ENCODE measurements at regions not wholly inside any gene's neighbourhood (a gene's known extent, or its start where the extent isn't known, plus 50 kb on each side); places are given as distances from the start of the nearest gene placed in this dataset.

GRCh38 chr13:56886398-56886797, 254.3 kb upstream of the PRR20A start:
- Mint-ChIP-seq H3K4me3 (ENCODE audit: unreplicated experiment) (no peak overlapping the region), H3K36me3 (ENCODE audit: insufficient read depth, unreplicated experiment) (no peaks in the 10 kb centered on the region), H3K9me3 (ENCODE audit: unreplicated experiment) (no peaks in the 10 kb centered on the region), H3K27me3 (ENCODE audit: insufficient read depth, unreplicated experiment) (no peaks in the 10 kb centered on the region), H3K27ac (ENCODE audit: low read depth, unreplicated experiment) (no peak overlapping the region), H3K4me1 (ENCODE audit: insufficient read depth, unreplicated experiment) (no peaks in the 10 kb centered on the region)
- no peak for DNase-seq (ENCODE audit: unreplicated experiment)
- ChIA-PET CTCF (no interaction called here), POLR2A (no interaction called here)
- intact Hi-C loops (cut with micrococcal nuclease), result no loop called here
- TF ChIP-seq CTCF (IDR thresholded peaks at IDR 0.05; ENCODE audit: unreplicated experiment), result no peak
- no TSS peak for BruUV-seq (replicated peaks)

- Mint-ChIP-seq H3K9me3 (ENCODE audit: unreplicated experiment) (no peaks in the 10 kb centered on the region), H3K27ac (ENCODE audit: low read depth, unreplicated experiment) (no peak overlapping the region), H3K4me3 (ENCODE audit: unreplicated experiment) (no peak overlapping the region), H3K27me3 (ENCODE audit: insufficient read depth, unreplicated experiment) (no peaks in the 10 kb centered on the region), H3K4me1 (ENCODE audit: insufficient read depth, unreplicated experiment) (no peaks in the 10 kb centered on the region), H3K36me3 (ENCODE audit: insufficient read depth, unreplicated experiment) (no peaks in the 10 kb centered on the region)
- intact Hi-C loops (cut with micrococcal nuclease), result no loop called here
- BruUV-seq (replicated peaks), result no TSS peak
- POLR2A ChIA-PET, result no interaction called here
- CTCF ChIA-PET, result no interaction called here
- TF ChIP-seq CTCF (IDR thresholded peaks at IDR 0.05; ENCODE audit: unreplicated experiment), result no peak
- no peak for DNase-seq (ENCODE audit: unreplicated experiment)
Measured at GRCh38 chr13:56888455-56888854, 252.3 kb upstream of the PRR20A start.

GRCh38 chr13:56893843-56894242, 246.9 kb upstream of the PRR20A start:
- no peak overlapping the region for H3K4me3 Mint-ChIP-seq (ENCODE audit: unreplicated experiment)
- POLR2A ChIA-PET, result interaction anchor here (0.7 kb wide), 1 partner anchor 143 kb away, joined by 3 read pairs; no protein-coding TSS in a partner anchor
- H3K4me1 Mint-ChIP-seq (ENCODE audit: insufficient read depth, unreplicated experiment), result no peaks in the 10 kb centered on the region
- no peak for DNase-seq (ENCODE audit: unreplicated experiment)
- no peak overlapping the region for H3K27ac Mint-ChIP-seq (ENCODE audit: low read depth, unreplicated experiment)
- no peaks in the 10 kb centered on the region for H3K36me3 Mint-ChIP-seq (ENCODE audit: insufficient read depth, unreplicated experiment)
- no peaks in the 10 kb centered on the region for H3K9me3 Mint-ChIP-seq (ENCODE audit: unreplicated experiment)
- BruUV-seq (replicated peaks), result no TSS peak
- no peak for TF ChIP-seq CTCF (IDR thresholded peaks at IDR 0.05; ENCODE audit: unreplicated experiment)
- CTCF ChIA-PET, result no interaction called here
- intact Hi-C loops (cut with micrococcal nuclease), result no loop called here
- H3K27me3 Mint-ChIP-seq (ENCODE audit: insufficient read depth, unreplicated experiment), result no peaks in the 10 kb centered on the region

- Mint-ChIP-seq H3K36me3 (ENCODE audit: insufficient read depth, unreplicated experiment) (no peaks in the 10 kb centered on the region), H3K9me3 (ENCODE audit: unreplicated experiment) (no peaks in the 10 kb centered on the region), H3K27me3 (ENCODE audit: insufficient read depth, unreplicated experiment) (no peaks in the 10 kb centered on the region), H3K27ac (ENCODE audit: low read depth, unreplicated experiment) (no peak overlapping the region), H3K4me1 (ENCODE audit: insufficient read depth, unreplicated experiment) (no peaks in the 10 kb centered on the region), H3K4me3 (ENCODE audit: unreplicated experiment) (no peak overlapping the region)
- TF ChIP-seq CTCF (IDR thresholded peaks at IDR 0.05; ENCODE audit: unreplicated experiment), result no peak
- CTCF ChIA-PET, result no interaction called here
- no peak for DNase-seq (ENCODE audit: unreplicated experiment)
- intact Hi-C loops (cut with micrococcal nuclease), result no loop called here
- POLR2A ChIA-PET, result no interaction called here
- BruUV-seq (replicated peaks), result no TSS peak
Measured at GRCh38 chr13:56900549-56901279, 240.0 kb upstream of the PRR20A start.

All from MCF 10A (cell line).